GM18858 (cell line): ENCODE measurements at regions not wholly inside any gene's neighbourhood (a gene's known extent, or its start where the extent isn't known, plus 50 kb on each side); places are given as distances from the start of the nearest gene placed in this dataset.

Experiments
- ATAC-seq: cut with Tn5 transposase; IDR thresholded peaks from one replicate; pipeline ENCODE4 v1.9.1; 2021; ENCODE audit not compliant: unreplicated experiment

- no peak for ATAC-seq
Observed at GRCh38 chr1:101089613-101090338, 64.2 kb upstream of the DPH5 start.

DNA sequence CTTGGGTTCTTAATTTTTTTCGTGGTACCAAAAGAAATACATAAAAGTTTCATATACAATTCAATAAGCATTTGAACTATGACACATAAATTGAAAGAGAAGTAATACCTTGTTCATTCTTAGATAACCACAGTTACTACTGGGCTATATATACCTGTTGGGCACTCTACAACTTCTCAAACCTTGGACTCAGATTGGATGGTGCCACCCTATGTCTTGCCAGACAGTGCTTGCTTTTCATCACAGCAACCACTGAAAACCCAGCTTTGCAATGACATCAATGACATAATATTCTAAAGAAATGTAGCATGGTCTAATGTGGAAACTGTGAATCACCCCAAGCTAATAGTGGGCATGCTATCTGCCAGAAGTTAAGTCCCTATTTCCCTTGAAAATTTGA, 62.8 kb upstream of the DPH5 start:
- no peak for ATAC-seq

- ATAC-seq: no peak
Observed at GRCh38 chr1:101086783-101087182, 61.2 kb upstream of the DPH5 start.

DNA sequence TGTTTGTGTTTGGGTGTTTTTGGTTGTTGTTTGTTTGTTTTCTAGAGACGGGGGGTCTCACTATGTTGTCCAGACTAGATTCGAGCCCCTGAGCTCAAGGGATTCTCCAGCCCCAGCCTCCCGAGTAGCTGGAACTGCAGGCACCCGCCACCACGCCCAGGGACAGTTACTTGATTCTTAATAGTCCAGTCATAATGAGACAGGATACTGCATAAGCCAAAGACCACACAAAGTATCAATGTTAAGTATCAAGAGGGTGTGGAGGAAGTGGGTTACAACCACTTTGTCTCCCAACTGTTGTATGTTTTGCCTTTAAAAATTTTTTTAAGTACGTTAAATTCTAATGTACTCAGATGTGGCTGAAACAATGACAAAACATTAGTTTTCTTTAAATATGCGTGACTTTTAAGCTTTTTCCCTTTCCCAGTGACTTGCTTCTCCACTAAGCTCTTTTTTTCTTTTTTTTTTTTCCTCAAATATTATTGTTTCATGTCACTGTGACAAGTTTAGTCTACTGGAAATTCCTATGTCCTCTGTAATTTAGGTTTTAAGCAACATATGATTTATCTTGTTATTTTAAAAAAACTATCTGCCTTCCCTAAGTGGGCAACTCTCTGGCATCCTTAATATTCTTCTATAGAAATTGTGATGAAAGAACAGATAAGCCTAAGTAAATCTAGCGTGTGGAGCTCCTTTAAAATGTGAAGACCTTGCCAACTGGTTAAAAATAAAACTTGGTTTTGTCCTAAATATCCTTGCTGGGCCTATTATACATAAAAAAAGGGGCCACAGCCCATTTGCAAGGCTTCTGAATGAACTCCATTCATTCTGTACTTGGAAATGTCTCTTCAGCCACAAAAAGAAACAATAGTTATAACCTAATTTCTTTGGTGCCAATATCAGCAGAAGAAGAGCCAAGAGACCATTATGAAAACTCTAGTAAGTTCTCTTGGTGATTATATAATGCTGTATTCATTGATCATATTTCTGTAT, 56.2 kb upstream of the DPH5 start:
- peak; percentile 65 for ATAC-seq

GRCh38 chr1:101080859-101081258, 55.3 kb upstream of the DPH5 start:
- ATAC-seq: no peak

DNA sequence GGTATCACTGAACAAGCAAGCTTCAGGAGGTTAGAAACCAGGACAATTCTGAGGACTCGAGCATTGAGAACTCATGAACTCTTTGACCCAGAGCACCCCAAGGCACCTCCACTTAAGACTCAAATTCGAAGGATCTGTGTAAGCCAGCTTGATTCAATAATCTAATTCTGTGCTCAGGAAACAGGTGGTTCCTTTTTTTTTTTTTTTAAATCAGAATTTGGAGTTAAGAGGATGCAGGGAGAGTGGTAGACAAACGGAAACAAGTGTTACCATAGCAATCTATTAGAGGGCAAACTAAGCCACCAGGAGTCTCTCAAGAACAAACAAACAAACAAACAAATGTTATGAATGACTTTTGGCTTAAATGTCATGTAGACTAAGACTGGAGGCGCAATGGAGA, 53.8 kb upstream of the DPH5 start:
- ATAC-seq: no peak

DNA sequence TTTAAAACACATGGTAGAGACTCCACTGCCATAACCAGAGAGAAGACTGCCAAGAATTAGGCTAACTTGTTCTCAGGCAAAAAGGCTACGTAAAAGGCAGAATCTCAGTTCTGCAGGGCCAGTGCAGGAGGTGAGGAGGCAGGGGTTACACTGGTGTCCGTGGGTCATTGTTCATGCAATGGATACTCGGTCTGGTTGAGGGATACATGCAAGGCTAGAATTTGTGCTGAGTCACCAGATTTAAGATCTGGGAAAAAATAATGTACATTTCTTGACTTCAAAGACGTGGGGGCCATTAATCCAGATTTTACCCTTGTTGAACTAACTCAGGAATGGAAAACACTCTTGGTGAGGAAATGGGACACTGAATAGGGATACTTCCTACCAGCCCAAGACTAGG, 52.3 kb upstream of the DPH5 start:
- ATAC-seq: no peak

DNA sequence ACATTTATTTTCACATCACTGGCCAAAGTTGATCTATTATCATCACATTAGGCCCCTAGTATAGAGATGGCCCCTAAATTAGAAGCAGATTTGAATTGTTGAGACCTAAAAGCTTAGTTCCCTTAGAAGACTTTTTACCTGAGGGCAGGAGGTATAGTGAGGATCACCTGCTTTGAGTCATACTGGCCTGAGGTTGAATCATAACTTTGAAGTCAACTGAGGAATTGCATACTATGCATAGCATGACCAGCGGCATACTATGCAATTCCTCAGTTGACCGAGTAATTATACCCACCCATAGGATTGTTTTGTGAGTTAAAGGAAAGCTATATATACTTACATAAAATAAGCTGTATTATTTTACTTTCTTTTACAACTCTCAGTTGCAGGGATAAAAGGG, 50.3 kb upstream of the DPH5 start:
- ATAC-seq: no peak
